Right lobe of liver (tissue), 4 donors: ENCODE measurements at regions not wholly inside any gene's neighbourhood (a gene's known extent, or its start where the extent isn't known, plus 50 kb on each side); places are given as distances from the start of the nearest gene placed in this dataset.

Source experiments
- POLR2A ChIP-seq: fragments of 450-650 bp; IDR thresholded peaks from one replicate; pipeline ENCODE4 v1.6.1; 2017; ENCODE audit warnings: antibody characterized with exemption, mild to moderate bottlenecking
- TF ChIP-seq, protein P1 (sequence below), 4 donors: fragments of 200-600 bp in 3 of 4; fragments of 450-650 bp in 1 of 4; IDR thresholded peaks; one replicate each; pipeline versions ENCODE4 v1.5.1 to v1.8.0; 2016 to 2022; ENCODE audit warnings: antibody characterized with exemption in 4 of 4, mild to moderate bottlenecking in 2 of 4
- donor health status: DM: no; HTN: no; CAD: no.
- donor health status: DM: no; HTN: no; CAD: no.
- donor health status: DM: no; HTN: yes; CAD: no.

DNA sequence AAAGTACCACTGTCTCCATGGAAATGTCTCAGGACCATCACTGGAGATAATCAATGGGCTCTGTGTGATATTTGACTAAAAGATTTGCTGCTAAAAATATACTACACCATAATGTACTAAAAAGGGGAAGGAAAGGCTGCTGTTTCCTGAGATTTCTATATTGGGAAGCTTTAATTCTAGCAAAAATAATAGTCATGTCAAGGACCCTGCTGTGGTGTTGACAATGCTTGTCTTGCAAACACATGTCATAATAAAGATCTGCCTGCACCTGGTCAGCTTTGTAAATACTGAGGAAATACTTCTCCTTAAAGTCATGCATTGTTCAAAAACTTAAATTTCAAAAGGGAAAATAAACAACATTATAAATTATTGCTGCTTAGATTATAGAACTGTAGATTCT is 417.9 kb downstream of the GPM6A start:
- TF ChIP-seq POLR2A = no peak
- TF ChIP-seq, protein P1, sequence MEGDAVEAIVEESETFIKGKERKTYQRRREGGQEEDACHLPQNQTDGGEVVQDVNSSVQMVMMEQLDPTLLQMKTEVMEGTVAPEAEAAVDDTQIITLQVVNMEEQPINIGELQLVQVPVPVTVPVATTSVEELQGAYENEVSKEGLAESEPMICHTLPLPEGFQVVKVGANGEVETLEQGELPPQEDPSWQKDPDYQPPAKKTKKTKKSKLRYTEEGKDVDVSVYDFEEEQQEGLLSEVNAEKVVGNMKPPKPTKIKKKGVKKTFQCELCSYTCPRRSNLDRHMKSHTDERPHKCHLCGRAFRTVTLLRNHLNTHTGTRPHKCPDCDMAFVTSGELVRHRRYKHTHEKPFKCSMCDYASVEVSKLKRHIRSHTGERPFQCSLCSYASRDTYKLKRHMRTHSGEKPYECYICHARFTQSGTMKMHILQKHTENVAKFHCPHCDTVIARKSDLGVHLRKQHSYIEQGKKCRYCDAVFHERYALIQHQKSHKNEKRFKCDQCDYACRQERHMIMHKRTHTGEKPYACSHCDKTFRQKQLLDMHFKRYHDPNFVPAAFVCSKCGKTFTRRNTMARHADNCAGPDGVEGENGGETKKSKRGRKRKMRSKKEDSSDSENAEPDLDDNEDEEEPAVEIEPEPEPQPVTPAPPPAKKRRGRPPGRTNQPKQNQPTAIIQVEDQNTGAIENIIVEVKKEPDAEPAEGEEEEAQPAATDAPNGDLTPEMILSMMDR (IDR thresholded peaks at IDR 0.05) = no peak
